IMR-90 (cell line): ENCODE measurements at regions not wholly inside any gene's neighbourhood (a gene's known extent, or its start where the extent isn't known, plus 50 kb on each side); places are given as distances from the start of the nearest gene placed in this dataset.

Experiments
- ATAC-seq: fragments of 200-7000 bp; cut with Tn5 transposase; 2 replicates; pipeline ENCODE4 v1.9.1; 2020; ENCODE audit warnings: low read depth, mild to moderate bottlenecking, moderate library complexity
- BruUV-seq: library from RNA; stranded (reverse); fragments of 400-500 nt; replicated peaks from 2 replicates; lab custom pipeline; 2021; lab: Mats Ljungman, UMichigan
- CTCF ChIA-PET: fragments of 300-600 bp; formaldehyde crosslinking; extraction: SDS; loops from one replicate; lab custom pipeline; 2021; ENCODE audit warnings: antibody characterized with exemption; lab: Yijun Ruan, JAX
- POLR2A ChIA-PET: fragments of 300-600 bp; sonication (Branson Sonifier 250); formaldehyde crosslinking; loops from one replicate; lab custom pipeline; 2022; ENCODE audit warnings: antibody characterized with exemption; ENCODE audit not compliant: unreplicated experiment; lab: Charles Lee
- DNase-seq: peaks from one replicate; pipeline ENCODE4 v3.0.0; 2013
- H2AFZ ChIP-seq: replicated peaks from 2 replicates; pipeline ENCODE3; 2013; ENCODE audit warnings: low read length, mild to moderate bottlenecking; ENCODE audit not compliant: poor library complexity
- H2AK5ac ChIP-seq: 2 replicates; pipeline ENCODE4 v1.6.1; 2013; ENCODE audit warnings: low read depth, low read length, inconsistent platforms
- H2AK9ac ChIP-seq: replicated peaks from 2 replicates; pipeline ENCODE3; 2013; ENCODE audit warnings: mild to moderate bottlenecking, low read depth, low read length, moderate library complexity; ENCODE audit not compliant: poor library complexity
- H2BK120ac ChIP-seq: 2 replicates; pipeline ENCODE4 v1.6.1; 2013; ENCODE audit warnings: low read depth, low read length, inconsistent platforms
- H2BK15ac ChIP-seq: 3 replicates; pipeline ENCODE4 v1.6.1; 2013; ENCODE audit warnings: low read depth, low read length, inconsistent platforms
- H2BK20ac ChIP-seq: 2 replicates; pipeline ENCODE4 v1.6.1; 2013; ENCODE audit warnings: low read depth, mild to moderate bottlenecking, inconsistent platforms, low read length, moderate library complexity
- H2BK5ac ChIP-seq: 2 replicates; pipeline ENCODE4 v1.6.1; 2013; ENCODE audit warnings: mild to moderate bottlenecking, low read depth, low read length, inconsistent platforms; ENCODE audit not compliant: poor library complexity, severe bottlenecking
- H3K14ac ChIP-seq: replicated peaks from 2 replicates; pipeline ENCODE4 v1.6.1; 2013; ENCODE audit warnings: low read depth, low read length, inconsistent platforms
- H3K18ac ChIP-seq: 2 replicates; pipeline ENCODE4 v1.6.1; 2013; ENCODE audit warnings: low read depth, low read length, control low read depth
- H3K23ac ChIP-seq: 2 replicates; pipeline ENCODE4 v1.6.1; 2013; ENCODE audit warnings: low read depth, low read length, inconsistent platforms
- H3K27ac ChIP-seq: 2 replicates; pipeline ENCODE4 v1.5.1; 2013; ENCODE audit warnings: mild to moderate bottlenecking, control low read depth, low read length; ENCODE audit not compliant: insufficient read depth
- H3K27me3 ChIP-seq: 2 replicates; pipeline ENCODE4 v1.6.1; 2013; ENCODE audit warnings: low read length; ENCODE audit not compliant: control insufficient read depth, insufficient read depth
- H3K36me3 ChIP-seq: 2 replicates; pipeline ENCODE4 v1.6.1; 2013; ENCODE audit warnings: low read length, mixed read lengths; ENCODE audit not compliant: control insufficient read depth, insufficient read depth
- H3K4ac ChIP-seq: 2 replicates; pipeline ENCODE4 v1.6.1; 2013; ENCODE audit warnings: low read depth, low read length, inconsistent platforms
- H3K4me1 ChIP-seq: 2 replicates; pipeline ENCODE4 v1.6.1; 2013; ENCODE audit warnings: low read length, mixed read lengths; ENCODE audit not compliant: control insufficient read depth, insufficient read depth
- H3K4me2 ChIP-seq: 2 replicates; pipeline ENCODE4 v1.6.1; 2013; ENCODE audit warnings: low read depth, mild to moderate bottlenecking, control low read depth, low read length, moderate library complexity
- H3K4me3 ChIP-seq: 2 replicates; pipeline ENCODE4 v1.5.1; 2013; ENCODE audit warnings: low read depth, mild to moderate bottlenecking, control low read depth, low read length, moderate library complexity; ENCODE audit not compliant: insufficient read depth
- H3K56ac ChIP-seq: 2 replicates; pipeline ENCODE4 v1.6.1; 2013; ENCODE audit warnings: low read length, inconsistent platforms; ENCODE audit not compliant: insufficient read depth; ENCODE audit errors: extremely low read depth
- H3K79me1 ChIP-seq, 2 experiments: 2 replicates each; pipeline ENCODE4 v1.6.1; 2013; ENCODE audit warnings: low read length in 2 of 2, inconsistent platforms in 1 of 2, low read depth in 1 of 2
- H3K9ac ChIP-seq: 2 replicates; pipeline ENCODE4 v1.6.1; 2013; ENCODE audit warnings: low read depth, low read length, control low read depth
- H3K9me1 ChIP-seq: 2 replicates; pipeline ENCODE4 v1.6.1; 2013; ENCODE audit warnings: low read length, inconsistent platforms; ENCODE audit not compliant: insufficient read depth
- H3K9me3 ChIP-seq: 2 replicates; pipeline ENCODE4 v1.6.1; 2013; ENCODE audit warnings: low read length; ENCODE audit not compliant: control insufficient read depth, insufficient read depth
- H4K20me1 ChIP-seq: 2 replicates; pipeline ENCODE4 v1.6.1; 2013; ENCODE audit warnings: low read length, inconsistent platforms; ENCODE audit not compliant: insufficient read depth
- H4K5ac ChIP-seq: 2 replicates; pipeline ENCODE4 v1.6.1; 2013; ENCODE audit warnings: mild to moderate bottlenecking, low read depth, low read length, control low read depth
- H4K8ac ChIP-seq, 2 experiments: 2 replicates each; pipeline ENCODE4 v1.6.1; 2013; ENCODE audit warnings: low read depth in 2 of 2, low read length in 2 of 2, control low read depth in 1 of 2, inconsistent platforms in 1 of 2
- H4K91ac ChIP-seq: 2 replicates; pipeline ENCODE4 v1.6.1; 2013; ENCODE audit warnings: low read depth, low read length, inconsistent platforms; ENCODE audit not compliant: insufficient read depth
- MAFK ChIP-seq: IDR thresholded peaks from 2 replicates; pipeline ENCODE4 v1.6.1; 2012; ENCODE audit warnings: low read depth, low read length, improper control_type of control experiment
- MXI1 ChIP-seq: IDR thresholded peaks from 2 replicates; pipeline ENCODE4 v1.6.1; 2012; ENCODE audit warnings: low read depth, mild to moderate bottlenecking, low read length, moderate library complexity, borderline replicate concordance
- WGBS, 2 experiments: methylation state at CpG; one replicate each; pipeline versions ENCODE4 v1.1.5 to v1.1.7; 2013; ENCODE audit warnings: missing lambda C conversion rate in 2 of 2; ENCODE audit not compliant: insufficient read length in 1 of 2; ENCODE audit errors: extremely low coverage in 2 of 2; 5-methylcytosine and 5-hydroxymethylcytosine counted together
- dilution Hi-C: fragments of 300-500 bp; cut with HindIII; formaldehyde crosslinking; loops from one replicate; pipeline ENCODE4 v1.14.3; 2018; ENCODE audit warnings: low sequenced_read_pairs; ENCODE audit not compliant: unreplicated experiment
- in situ Hi-C: fragments of 300-500 bp; cut with MboI; formaldehyde crosslinking; loops from 3 replicates; pipeline ENCODE4 v1.14.3; 2019; ENCODE audit warnings: low sequenced_read_pairs, inconsistent platforms, mixed read lengths
- intact Hi-C: fragments of 100-400 bp; cut with micrococcal nuclease; formaldehyde crosslinking; loops from 2 replicates; pipeline ENCODE4 v1.10.0; 2022

GRCh38 chr16:86371083-86371803 lies 139.1 kb upstream of the FOXF1 start:
- TF ChIP-seq MXI1 (no peak), MAFK (no peak)
- Histone ChIP-seq H3K23ac (no peak overlapping the region), H3K36me3 (no peaks in the 10 kb centered on the region), H3K9me3 (peaks cover 5% of the 10 kb centered on the region; the same call in 1 of the 2 replicates), H3K4me2 (no peak overlapping the region), H4K20me1 (no peaks in the 10 kb centered on the region), H2BK20ac (peak overlapping the region; percentile 18; the same call in 1 of the 2 replicates), H2AK5ac (peak overlapping the region; percentile 87), H2BK120ac (no peak overlapping the region), H4K8ac (no peak overlapping the region; a peak in 1 of 4 replicates), H3K56ac (no peak overlapping the region), H3K9ac (no peak overlapping the region), H2BK15ac (peak overlapping the region; percentile 26; the same call in 1 of the 3 replicates), H2BK5ac (no peak overlapping the region), H2AK9ac (peak overlapping the region; percentile 25), H2AFZ (peak overlapping the region; percentile 46), H3K79me1 (no peaks in the 10 kb centered on the region; a peak in 1 of 4 replicates), H3K4me1 (peaks cover 17% of the 10 kb centered on the region), H3K27me3 (no peaks in the 10 kb centered on the region), H3K4me3 (no peak overlapping the region), H3K4ac (peak overlapping the region; percentile 24), H3K9me1 (peaks cover 8% of the 10 kb centered on the region), H3K14ac (no peak overlapping the region), H4K5ac (peak overlapping the region; percentile 19; the same call in 1 of the 2 replicates), H4K91ac (peak overlapping the region; percentile 35; the same call in 1 of the 2 replicates), H3K18ac (0 out of 2 replicates have a peak overlapping the region, but pooled peaks have one; percentile 12), H3K27ac (no peak overlapping the region)
- in situ Hi-C loops, result no loop called here
- ChIA-PET POLR2A (no interaction called here), CTCF (no interaction called here)
- intact Hi-C loops, result no loop called here
- dilution Hi-C loops, result no loop called here
- no TSS peak for BruUV-seq
- WGBS, 2 experiments, result 81% methylated on average over 14 of the region's 20 CpGs; no CpG with 5 or more reads in 1 of the 2 experiments
- ATAC-seq (no peak), DNase-seq (no peak)
